ENCODE measurements at regions not wholly inside any gene's neighbourhood (a gene's known extent, or its start where the extent isn't known, plus 50 kb on each side); places are given as distances from the start of the nearest gene placed in this dataset.

- no peaks in the 10 kb centered on the region for H3K23me2 ChIP-seq (ENCODE audit: insufficient read length, low read depth, low read length, poor library complexity, severe bottlenecking)
- no peaks in the 10 kb centered on the region for H3K79me1 ChIP-seq (ENCODE audit: insufficient read depth, low read depth, low read length, poor library complexity, severe bottlenecking)
- H4K91ac ChIP-seq (ENCODE audit: insufficient read length, low read depth, low read length), result no peak overlapping the region
- no peaks in the 10 kb centered on the region for H3K9me3 ChIP-seq (ENCODE audit: control insufficient read depth, low read depth, low read length)
- Mint-ChIP-seq H3K27me3 (ENCODE audit: low read depth) (no peaks in the 10 kb centered on the region; the same call in 1 of the 2 replicates), H3K4me3 (no peak overlapping the region), H3K36me3 (ENCODE audit: insufficient read depth in 1 of 3, low read depth in 3 of 3) (peaks cover 0 to 5% (median 2%) of the 10 kb centered on the region in 3 experiments; a peak in 2 of 7 replicates), H3K9me3 (peaks cover 4 to 11% of the 10 kb centered on the region in 2 experiments; a peak in 4 of 5 replicates), H3K4me1 (peaks cover 2 to 3% of the 10 kb centered on the region in 2 experiments; a peak in 3 of 4 replicates), H3K27ac (no peak overlapping the region)
- no peak overlapping the region for H4K8ac ChIP-seq (replicated peaks; ENCODE audit: insufficient read length, low read depth, low read length)
- no peak overlapping the region for H2BK120ac ChIP-seq (ENCODE audit: low read depth, low read length, poor library complexity, severe bottlenecking)
- WGBS (ENCODE audit: extremely low coverage, insufficient read length, low lambda C conversion rate), result no CpG with 5 or more reads among the region's 6 CpGs
- H3K79me2 ChIP-seq (ENCODE audit: insufficient read depth, low read length), result no peaks in the 10 kb centered on the region
- no peak overlapping the region for H3K4ac ChIP-seq (ENCODE audit: low read depth, low read length)
- no peak overlapping the region for H2BK5ac ChIP-seq (ENCODE audit: insufficient read length, low read length)
- no peak overlapping the region for H4K5ac ChIP-seq (ENCODE audit: insufficient read length, low read depth, low read length)
- H2BK20ac ChIP-seq (ENCODE audit: low read depth, low read length, poor library complexity, severe bottlenecking), result no peak overlapping the region
- no peaks in the 10 kb centered on the region for H3K4me1 ChIP-seq (ENCODE audit: insufficient read depth, low read length)
- no peak overlapping the region for H3K4me2 ChIP-seq (ENCODE audit: insufficient read depth, insufficient read length, low read length)
- no peak for TF ChIP-seq CTCF (conservative IDR thresholded peaks at IDR 0.05)
- DNase-seq, result peak; percentile 67
- H3K18ac ChIP-seq (ENCODE audit: insufficient read length, low read depth, low read length), result no peak overlapping the region
- H2BK12ac ChIP-seq (ENCODE audit: insufficient read length, low read depth, low read length), result no peak overlapping the region
- H3K9ac ChIP-seq (ENCODE audit: extremely low read depth, insufficient read length, low read length), result no peak overlapping the region
- no peak overlapping the region for H3K23ac ChIP-seq (ENCODE audit: insufficient read length, low read depth, low read length)
- no peak overlapping the region for H2AK5ac ChIP-seq (ENCODE audit: insufficient read length, low read length)
- no peak overlapping the region for H3K27ac ChIP-seq (ENCODE audit: insufficient read length, low read depth, low read length)
- no peak overlapping the region for H2BK15ac ChIP-seq (ENCODE audit: low read depth, low read length)
- H3K56ac ChIP-seq (ENCODE audit: insufficient read length, low read depth, low read length), result no peak overlapping the region
- no peaks in the 10 kb centered on the region for H4K20me1 ChIP-seq (ENCODE audit: control insufficient read depth, insufficient read depth, insufficient read length)
- H3K14ac ChIP-seq (ENCODE audit: insufficient read depth, low read length), result no peak overlapping the region
- no peak overlapping the region for H3T11ph ChIP-seq (ENCODE audit: low read length)
- no peaks in the 10 kb centered on the region for H3K27me3 ChIP-seq (ENCODE audit: insufficient read depth, low read length)
- H2AFZ ChIP-seq (ENCODE audit: low read length), result no peak overlapping the region
Observed at GRCh38 chr4:79255793-79256192, 70.1 kb downstream of the NAA11 start.

Data from H9 (cell line).